ENCODE measurements at regions not wholly inside any gene's neighbourhood (a gene's known extent, or its start where the extent isn't known, plus 50 kb on each side); places are given as distances from the start of the nearest gene placed in this dataset.
A peak's percentile ranks its signal among the peaks of the same experiment; 100 is the strongest.

DNA sequence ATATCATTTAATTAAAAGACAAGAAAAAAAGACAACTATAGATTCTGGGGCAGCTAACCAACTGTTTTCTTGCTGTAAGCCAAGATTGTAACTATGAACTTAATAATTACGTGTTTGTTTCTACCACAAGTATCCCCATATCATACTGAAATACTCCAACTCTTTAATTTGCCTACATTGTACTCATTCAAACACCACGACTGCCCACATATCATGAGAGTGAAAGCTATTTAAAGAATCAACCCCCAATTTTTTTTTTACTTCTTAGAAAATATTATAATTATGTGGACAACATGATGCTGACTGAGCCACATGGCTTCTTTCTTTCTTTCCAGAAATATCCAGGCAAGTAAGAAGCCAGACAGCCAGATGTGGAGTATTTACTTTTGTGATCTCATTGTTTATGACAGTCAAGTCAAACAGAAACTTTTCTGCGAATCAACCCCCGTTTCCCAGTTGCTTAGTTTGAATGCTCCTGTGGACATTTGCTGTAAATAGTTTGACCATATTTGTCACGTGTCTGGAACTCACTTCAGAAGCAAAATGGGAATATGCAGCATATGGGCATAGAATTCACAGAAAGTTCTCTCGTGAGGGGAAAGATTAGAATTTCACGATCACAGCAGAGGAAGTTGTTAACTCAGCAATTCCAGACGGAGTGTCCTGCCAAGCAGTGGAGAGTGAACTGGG is 126.8 kb upstream of the PSMD7 start:
- H3K9me3 Mint-ChIP-seq: peaks cover 3% of the 10 kb centered on the region
- TF ChIP-seq, protein P1, sequence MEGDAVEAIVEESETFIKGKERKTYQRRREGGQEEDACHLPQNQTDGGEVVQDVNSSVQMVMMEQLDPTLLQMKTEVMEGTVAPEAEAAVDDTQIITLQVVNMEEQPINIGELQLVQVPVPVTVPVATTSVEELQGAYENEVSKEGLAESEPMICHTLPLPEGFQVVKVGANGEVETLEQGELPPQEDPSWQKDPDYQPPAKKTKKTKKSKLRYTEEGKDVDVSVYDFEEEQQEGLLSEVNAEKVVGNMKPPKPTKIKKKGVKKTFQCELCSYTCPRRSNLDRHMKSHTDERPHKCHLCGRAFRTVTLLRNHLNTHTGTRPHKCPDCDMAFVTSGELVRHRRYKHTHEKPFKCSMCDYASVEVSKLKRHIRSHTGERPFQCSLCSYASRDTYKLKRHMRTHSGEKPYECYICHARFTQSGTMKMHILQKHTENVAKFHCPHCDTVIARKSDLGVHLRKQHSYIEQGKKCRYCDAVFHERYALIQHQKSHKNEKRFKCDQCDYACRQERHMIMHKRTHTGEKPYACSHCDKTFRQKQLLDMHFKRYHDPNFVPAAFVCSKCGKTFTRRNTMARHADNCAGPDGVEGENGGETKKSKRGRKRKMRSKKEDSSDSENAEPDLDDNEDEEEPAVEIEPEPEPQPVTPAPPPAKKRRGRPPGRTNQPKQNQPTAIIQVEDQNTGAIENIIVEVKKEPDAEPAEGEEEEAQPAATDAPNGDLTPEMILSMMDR (IDR thresholded peaks at IDR 0.05; ENCODE audit: unreplicated experiment in 3 of 3): no peak
- no peaks in the 10 kb centered on the region for H3K36me3 Mint-ChIP-seq (ENCODE audit: low read depth)
- peak overlapping the region; percentile 36 to 65 (median 60) for H3K4me3 Mint-ChIP-seq
- H3K27ac Mint-ChIP-seq: peak overlapping the region; percentile 77 to 90 (median 78)
- H3K27me3 Mint-ChIP-seq (ENCODE audit: low read depth): no peaks in the 10 kb centered on the region
- peaks cover 31% of the 10 kb centered on the region for H3K4me1 Mint-ChIP-seq

DNA sequence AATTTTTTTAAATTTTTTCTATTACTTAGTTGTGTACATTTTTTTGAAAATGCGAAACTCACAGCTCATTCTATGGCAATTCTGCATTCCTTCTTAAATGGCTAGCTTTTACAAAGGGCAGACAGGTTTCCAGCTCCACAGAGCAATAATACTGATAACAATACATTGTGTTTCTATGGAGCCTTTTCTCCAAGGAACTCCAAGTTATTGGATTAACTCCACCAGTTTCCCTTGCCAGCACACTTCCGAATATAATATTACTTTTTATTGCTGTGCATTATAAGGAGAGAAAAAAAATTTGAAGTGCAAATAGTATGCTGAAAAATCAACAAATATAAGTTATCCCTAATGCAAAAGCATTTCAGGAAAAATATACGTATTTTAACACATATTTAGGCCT is 127.5 kb upstream of the PSMD7 start:
- H3K27ac Mint-ChIP-seq: peak overlapping the region in 1 of 3 experiments; percentile 77
- TF ChIP-seq, protein P1 (IDR thresholded peaks at IDR 0.05; ENCODE audit: unreplicated experiment in 3 of 3): no peak
- no peak overlapping the region for H3K4me3 Mint-ChIP-seq
- peaks cover 3% of the 10 kb centered on the region for H3K9me3 Mint-ChIP-seq
- no peaks in the 10 kb centered on the region for H3K27me3 Mint-ChIP-seq (ENCODE audit: low read depth)
- no peaks in the 10 kb centered on the region for H3K36me3 Mint-ChIP-seq (ENCODE audit: low read depth)
- peaks cover 31% of the 10 kb centered on the region for H3K4me1 Mint-ChIP-seq

DNA sequence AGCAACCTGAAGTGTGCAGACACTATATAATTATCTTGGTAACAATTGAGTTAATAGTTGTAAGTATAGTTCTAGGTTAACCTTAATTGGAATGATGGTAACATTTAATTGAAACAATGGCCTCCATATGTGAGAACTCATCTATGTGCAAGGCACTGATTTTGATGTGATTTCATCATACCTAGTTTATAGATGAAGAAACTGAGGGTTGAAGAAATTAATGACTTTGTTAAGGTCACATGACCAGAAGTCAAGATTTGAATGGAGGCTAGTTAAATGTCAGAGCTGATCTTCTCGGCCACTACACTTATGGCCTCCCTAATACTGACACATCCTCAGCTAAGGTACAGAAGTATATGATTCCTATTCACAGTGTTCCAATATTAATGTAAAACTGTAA is 128.2 kb upstream of the PSMD7 start:
- peaks cover 6% of the 10 kb centered on the region for H3K9me3 Mint-ChIP-seq

DNA sequence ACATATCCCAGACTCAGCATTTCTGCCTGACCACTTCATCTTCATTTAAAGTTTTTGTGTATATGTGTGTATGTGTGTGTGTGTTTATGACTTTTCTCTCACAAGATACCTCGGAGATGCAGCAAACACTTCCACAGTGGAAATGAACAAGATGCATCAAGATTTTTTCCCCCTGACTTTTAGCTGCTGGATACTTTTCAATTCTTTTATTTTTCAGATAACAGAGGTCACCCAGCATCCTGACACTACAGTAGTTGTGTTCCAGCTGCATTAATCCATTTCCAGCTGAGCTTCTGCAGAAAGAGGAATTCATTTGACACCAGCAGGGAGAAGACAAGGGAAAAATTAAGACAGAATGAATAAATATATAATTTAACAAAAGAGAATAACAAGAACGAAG is 130.2 kb upstream of the PSMD7 start:
- Mint-ChIP-seq H3K36me3 (ENCODE audit: low read depth) (peaks cover 3% of the 10 kb centered on the region), H3K4me1 (peaks cover 31% of the 10 kb centered on the region)

More for the DNA sequence above, 128.2 kb upstream of the PSMD7 start:
- TF ChIP-seq, protein P1 (IDR thresholded peaks at IDR 0.05; ENCODE audit: unreplicated experiment in 3 of 3): no peak
- Mint-ChIP-seq H3K4me1 (peaks cover 31% of the 10 kb centered on the region), H3K27me3 (ENCODE audit: low read depth) (no peaks in the 10 kb centered on the region), H3K36me3 (ENCODE audit: low read depth) (no peaks in the 10 kb centered on the region), H3K27ac (no peak overlapping the region), H3K4me3 (no peak overlapping the region)

DNA sequence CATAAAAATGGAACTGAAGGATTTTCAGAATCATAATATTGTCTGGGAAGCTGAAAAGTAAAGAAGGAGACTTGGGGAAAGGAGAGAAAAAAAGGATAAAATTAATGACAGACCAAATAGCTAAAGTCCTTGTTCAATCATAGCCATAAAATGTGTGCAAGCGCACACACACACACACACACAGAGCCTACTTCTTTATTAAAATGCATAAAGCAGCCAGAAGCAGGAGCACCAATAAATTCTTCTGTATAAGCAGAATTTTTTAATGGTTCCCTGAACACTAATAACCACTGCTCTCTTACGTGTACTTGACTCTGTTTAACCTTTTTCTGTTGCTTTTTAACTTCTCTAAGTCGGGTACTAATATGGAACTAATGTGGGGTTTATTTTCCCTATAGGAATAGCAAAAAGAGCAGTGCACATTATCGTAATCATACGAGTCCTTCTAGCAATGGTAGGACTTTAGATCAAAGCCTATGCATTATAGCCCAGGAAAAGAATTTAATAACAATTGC is 131.0 kb upstream of the PSMD7 start:
- H3K27me3 Mint-ChIP-seq (ENCODE audit: low read depth): no peaks in the 10 kb centered on the region
- peak overlapping the region; percentile 8 to 64 (median 41) for H3K27ac Mint-ChIP-seq
- peaks cover 7% of the 10 kb centered on the region for H3K36me3 Mint-ChIP-seq (ENCODE audit: low read depth)
- peaks cover 31% of the 10 kb centered on the region for H3K4me1 Mint-ChIP-seq
- H3K9me3 Mint-ChIP-seq: peaks cover 22% of the 10 kb centered on the region
- TF ChIP-seq, protein P1 (IDR thresholded peaks at IDR 0.05; ENCODE audit: unreplicated experiment in 3 of 3): no peak
- H3K4me3 Mint-ChIP-seq: no peak overlapping the region

More for the DNA sequence above, 130.2 kb upstream of the PSMD7 start:
- Mint-ChIP-seq H3K27me3 (ENCODE audit: low read depth) (no peaks in the 10 kb centered on the region), H3K4me3 (no peak overlapping the region), H3K9me3 (peaks cover 17% of the 10 kb centered on the region), H3K27ac (peak overlapping the region in 2 of 3 experiments; percentile 41 to 64)
- TF ChIP-seq, protein P1 (IDR thresholded peaks at IDR 0.05; ENCODE audit: unreplicated experiment in 3 of 3): no peak

DNA sequence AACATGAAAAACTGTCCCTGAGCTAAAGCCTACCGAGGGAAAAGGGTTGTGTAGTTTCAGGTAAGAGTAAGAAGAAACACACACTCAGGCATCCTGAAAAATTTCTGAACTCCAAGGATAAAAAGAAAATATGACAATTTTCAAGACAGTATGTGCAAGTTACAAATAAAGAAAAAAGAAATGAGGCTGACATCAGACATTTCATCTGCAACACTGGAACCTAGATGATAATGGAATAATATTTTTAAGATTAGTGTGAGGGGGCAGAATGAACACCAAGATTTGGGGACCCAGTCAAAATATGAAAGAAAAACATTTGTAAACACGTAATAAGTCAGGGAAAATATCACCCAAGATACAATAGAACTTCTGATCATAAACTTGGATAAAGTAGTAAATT is 135.9 kb upstream of the PSMD7 start:
- Mint-ChIP-seq H3K27ac (no peak overlapping the region), H3K4me3 (no peak overlapping the region), H3K36me3 (ENCODE audit: low read depth) (peaks cover 8% of the 10 kb centered on the region), H3K27me3 (ENCODE audit: low read depth) (no peaks in the 10 kb centered on the region), H3K9me3 (peaks cover 24% of the 10 kb centered on the region), H3K4me1 (peaks cover 5% of the 10 kb centered on the region)
- TF ChIP-seq, protein P1 (IDR thresholded peaks at IDR 0.05; ENCODE audit: unreplicated experiment in 3 of 3): no peak

Measured in nephron (organoid).